HG02642 (cell line): ENCODE measurements at regions not wholly inside any gene's neighbourhood (a gene's known extent, or its start where the extent isn't known, plus 50 kb on each side); places are given as distances from the start of the nearest gene placed in this dataset.

Experiments used
- ATAC-seq: cut with Tn5 transposase; IDR thresholded peaks from one replicate; pipeline ENCODE4 v1.9.1; 2021; ENCODE audit warnings: mild to moderate bottlenecking; ENCODE audit not compliant: unreplicated experiment, poor library complexity

DNA sequence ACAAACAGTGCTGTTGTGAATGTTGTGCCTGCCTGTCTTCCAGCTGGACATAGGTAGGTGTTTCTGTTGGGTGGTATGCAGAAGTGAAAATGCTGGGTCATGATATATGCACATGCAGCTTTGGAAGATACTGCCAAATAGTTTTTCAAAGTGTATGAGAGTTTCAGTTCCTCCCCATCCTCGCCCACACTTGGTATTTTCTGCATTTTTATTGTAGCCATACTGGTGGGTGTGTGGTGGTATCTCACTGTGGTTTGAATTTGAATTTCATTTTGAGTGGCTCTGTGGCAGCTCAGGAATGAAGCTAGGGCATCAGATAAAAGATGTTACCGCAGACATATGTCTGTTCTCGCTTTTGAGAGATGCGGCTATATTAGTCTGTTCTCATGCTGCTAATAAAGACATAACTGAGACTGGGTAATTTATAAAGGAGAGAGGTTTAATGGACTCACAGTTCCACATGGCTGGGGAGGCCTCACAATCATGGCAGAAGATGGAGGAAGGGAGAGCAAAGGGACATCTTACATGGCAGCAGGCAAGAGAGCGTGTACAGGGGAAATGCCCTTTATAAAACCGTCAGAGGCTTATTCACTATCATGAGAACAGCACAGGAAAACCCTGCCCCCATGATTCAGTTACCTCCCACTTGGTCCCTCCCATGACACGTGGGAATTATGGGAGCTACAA, 183.1 kb downstream of the CAND1 start:
- peak; percentile 68 for ATAC-seq

DNA sequence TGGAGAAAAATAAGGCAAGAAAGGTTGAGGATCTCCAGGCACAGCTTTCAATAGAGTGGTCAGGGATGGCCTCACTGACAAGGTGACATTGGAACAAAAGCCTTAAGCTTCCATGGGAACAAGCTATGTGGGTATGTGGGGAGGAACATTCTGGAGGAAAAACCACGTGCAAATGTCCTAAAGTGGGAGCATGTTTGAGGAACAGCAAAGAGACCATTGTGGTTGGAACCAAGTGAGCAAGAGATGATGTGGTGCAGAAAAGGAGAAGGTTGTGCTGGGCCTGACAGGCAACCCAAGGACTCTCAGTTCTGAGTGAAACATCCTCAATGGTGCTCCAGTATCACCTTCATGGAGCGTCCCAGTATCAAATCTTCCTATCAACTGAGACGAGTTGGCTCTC, 184.0 kb downstream of the CAND1 start:
- ATAC-seq = no peak

DNA sequence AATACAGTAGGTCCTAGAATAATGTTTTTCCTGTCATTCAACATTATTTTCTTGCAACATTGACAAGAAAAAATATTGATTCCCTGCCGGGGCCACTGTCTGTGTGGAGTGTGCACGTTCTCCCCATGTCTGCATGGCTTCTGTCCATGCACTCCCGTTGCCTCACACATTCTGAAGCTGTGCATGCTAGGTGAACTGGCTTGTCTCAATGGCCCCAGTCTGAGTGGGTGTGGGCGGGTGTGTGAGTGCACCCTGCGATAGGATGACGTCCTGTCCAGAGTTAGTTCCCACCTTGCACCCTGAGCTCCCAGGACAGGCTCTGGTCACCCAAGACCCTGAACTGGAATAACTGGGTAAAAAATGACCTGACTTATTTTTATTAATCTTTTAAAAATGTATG, 186.1 kb downstream of the CAND1 start:
- ATAC-seq = no peak

DNA sequence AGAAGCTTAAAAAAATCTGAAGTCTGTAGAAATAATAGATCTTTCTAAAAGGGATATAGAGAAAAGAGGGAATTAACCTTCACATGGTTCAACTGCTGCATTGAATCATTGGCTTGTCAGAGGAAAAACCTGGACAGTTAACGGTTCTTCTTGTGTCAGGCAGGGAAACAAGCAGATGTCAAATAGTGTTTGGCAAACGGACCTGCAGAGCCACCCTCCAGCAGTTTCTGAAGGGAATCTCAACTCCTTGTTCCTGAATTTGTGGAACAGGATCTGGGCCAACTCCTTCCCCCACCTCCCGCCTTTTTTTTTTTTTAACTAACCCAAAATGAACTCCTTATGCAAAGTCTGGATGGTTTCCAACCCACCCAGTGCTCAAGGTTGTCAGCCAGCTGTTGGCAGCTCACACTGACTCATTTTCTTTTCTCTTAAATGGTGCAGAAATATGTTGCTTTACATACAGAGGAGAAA, 187.3 kb downstream of the CAND1 start:
- no peak for ATAC-seq

DNA sequence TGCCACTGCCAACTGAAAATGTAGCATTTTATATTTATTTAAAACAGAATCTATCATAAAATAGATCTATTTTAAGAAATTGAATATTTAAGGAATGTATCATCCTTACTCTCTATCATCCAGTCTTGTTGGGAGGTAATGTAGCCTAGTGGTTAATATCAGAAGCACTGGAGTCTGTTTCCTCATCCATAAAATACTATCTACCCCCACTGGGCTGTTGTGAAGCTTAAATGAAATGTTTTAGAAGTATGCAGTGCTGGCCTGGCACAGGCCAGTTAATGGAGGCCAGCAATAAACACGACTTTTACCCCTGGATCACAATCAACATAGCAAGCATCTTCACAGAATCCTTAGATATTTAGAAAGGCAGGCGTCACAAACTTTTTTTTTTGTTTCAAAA, 188.0 kb downstream of the CAND1 start:
- ATAC-seq = no peak

DNA sequence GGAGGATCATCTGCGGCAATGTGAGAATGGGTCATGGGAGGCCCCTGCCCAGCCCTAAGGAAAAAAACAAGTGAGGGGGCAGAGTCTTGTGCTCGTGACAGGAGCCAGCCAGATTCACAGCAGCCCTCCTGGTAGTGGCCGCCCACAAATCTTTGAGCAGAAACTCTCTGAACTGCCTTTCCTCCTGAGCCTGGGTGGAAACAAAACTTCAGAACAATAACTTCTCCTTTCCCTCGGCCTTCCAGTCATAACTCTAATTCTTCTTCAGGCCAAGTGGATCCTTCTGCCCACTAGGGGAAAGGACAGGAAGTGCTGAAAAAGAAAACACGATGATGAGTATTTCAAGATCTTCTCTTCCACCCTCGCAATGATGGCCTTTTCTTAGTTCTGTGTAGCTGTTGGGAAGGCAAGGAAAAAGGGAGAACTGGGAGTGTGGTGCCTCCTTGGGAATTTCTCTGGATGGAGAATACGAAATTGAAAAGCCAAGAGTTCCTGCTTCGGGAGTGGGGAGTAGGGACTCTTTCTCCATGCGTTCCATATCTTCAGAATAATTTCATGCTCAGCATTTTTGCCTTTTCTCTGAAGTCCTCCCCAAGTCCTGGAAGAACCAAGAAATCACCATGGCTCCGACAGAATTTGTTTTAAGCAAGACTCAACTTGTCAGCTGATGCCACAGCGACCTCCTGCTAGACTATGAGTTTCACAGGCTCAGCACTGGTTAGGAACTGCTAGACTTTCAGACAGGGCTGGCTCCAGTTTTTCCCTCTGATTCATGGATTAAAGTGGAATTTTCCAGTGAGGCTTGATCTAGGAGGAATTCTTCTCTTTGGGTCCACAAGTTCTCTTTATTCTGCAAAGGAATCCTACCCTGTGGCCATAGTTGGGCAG, 188.9 kb downstream of the CAND1 start:
- ATAC-seq = no peak

DNA sequence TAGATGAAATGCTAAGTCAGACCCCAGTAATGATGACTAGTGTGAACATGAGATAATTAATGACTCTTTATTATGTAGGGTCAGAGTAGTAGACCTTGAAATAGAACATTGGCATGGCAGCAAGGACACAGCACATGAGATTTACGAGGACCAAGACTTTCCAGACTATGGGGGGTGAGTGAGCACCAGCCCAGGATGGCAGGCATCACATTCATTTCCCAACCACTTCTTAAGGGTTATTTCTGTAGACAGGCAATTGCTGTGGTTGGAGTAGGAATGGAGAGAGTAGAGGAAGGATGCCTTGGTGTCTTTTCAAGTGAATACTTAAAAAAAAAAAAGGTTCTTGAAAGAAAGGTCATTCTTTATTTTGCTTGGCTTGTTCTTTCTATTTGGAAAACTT, 189.4 kb upstream of the DYRK2 start:
- no peak for ATAC-seq

DNA sequence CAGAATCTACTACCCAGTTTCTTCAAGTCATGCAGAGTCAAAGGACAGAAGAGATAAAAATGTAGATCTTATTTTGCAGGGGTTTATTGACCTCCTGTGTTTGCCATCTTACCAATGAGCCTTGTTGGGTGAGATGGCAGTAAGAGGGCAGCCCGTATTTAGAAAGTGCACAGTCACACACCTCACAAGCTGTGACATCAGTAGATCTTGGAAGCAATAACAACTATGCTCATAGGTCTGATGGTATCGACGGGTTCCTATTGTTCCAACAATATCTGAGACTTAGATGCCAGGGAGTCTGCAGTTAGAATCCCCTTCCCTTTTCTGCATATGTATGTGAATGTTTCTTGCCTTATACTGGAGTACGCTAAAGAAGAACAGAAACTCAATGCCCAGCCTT, 189.0 kb upstream of the DYRK2 start:
- ATAC-seq = no peak

DNA sequence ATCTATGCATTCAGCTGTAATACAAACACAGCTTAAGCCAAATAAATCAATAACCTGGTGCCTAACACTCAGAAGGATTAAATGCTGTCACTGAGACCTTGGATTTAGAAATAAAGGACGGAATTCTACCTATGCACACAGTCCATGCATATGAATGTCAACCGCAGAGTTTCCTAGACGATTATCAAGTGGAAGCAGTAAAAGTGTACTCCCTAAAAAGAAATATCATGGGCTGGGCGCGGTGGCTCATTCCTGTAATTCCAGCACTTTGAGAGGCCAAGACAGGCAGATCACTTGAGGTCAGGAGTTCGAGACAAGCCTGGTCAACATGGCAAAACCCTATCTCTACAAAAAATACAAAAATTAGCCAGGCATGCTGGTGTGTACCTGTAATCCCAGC, 188.2 kb upstream of the DYRK2 start:
- no peak for ATAC-seq

DNA sequence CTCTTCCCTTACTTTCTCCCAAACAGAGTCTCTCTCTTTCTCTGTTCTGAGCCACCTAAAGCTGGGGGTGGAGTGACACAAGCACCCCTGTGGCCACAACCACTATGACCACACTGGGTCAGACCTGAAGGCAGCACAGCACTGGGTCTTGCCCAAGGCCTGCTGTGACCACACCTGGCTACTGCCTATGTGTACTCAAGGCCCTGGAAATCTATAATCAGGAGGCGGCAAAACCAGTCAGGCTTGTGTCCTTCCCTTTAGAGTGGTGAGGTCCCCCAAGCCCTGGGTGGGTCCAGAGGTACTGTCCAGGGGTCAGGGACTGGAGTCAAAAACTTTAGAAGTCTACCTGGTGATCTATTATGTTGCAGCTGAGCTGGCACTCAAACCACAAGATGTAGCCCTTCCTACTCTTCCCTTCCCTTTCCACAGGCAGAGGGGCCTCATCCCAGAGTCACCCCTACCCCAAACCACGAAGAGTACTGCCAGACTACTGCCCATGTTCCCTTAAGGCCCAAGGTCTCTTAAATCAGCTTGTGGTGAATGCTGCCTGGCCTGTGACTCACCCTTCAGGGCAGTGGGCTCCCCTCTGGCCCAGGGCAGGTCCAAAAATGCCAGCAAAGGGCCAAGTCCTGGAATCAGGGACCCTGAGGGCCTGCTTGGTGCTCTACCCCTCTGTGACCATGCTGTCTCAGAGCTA, 179.8 kb upstream of the DYRK2 start:
- ATAC-seq = no peak

DNA sequence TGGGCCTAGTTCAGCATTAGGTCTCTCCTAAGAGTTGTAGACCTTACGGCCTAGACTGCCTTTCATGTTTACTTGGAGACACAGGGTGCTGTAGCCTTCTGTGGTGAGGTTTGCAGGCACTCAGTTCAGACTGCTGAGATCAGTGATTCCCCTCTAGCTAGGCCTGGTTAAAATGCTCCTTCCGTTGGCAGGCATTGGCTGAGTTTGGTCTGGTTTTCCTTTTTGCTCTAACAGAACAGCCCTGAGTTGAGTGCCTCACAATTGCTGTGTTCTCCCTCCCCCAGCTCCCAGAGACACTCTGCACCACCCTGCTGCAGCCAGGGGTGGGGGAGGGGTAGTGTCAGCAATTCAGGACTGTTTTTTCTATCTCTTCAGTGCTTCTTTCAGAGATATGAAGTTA, 178.9 kb upstream of the DYRK2 start:
- no peak for ATAC-seq

DNA sequence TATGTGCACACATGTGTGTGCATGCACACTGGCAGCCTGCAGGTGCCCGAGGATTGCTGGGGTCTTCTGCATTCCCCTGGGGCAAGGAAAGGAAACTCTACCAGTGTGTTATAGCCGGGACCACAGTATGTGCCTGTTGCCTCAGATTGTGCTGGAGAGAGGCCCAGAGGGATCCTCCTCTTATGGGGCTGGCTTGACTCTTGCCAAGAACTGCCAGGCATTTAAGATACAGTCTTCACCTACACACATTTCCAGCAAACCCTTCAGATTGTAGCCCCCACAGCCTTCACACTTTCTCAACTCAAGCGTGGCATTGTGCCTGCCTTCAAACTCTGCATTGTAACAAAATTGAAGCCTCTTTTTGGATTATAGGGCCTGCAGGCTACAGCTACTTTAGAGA, 176.7 kb upstream of the DYRK2 start:
- ATAC-seq = no peak

DNA sequence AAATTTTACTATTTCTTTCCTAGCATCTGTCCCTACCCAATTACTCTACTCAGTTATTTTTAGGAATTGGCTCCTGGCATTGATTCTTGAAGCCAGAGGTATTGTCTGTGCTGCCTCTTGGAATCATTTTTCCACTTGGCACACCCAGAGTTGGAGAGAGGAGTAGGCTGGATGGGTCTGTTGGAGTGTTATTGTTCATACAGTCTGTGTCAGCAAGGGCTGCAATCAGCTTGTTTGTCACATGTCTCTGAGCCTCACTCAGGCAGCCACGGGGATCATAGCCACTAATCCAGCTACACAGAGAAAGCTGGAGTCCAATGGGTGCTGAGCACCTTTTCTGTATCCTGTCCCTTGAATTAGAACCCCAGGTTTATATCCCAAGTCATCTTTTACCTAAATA, 176.0 kb upstream of the DYRK2 start:
- ATAC-seq = no peak

DNA sequence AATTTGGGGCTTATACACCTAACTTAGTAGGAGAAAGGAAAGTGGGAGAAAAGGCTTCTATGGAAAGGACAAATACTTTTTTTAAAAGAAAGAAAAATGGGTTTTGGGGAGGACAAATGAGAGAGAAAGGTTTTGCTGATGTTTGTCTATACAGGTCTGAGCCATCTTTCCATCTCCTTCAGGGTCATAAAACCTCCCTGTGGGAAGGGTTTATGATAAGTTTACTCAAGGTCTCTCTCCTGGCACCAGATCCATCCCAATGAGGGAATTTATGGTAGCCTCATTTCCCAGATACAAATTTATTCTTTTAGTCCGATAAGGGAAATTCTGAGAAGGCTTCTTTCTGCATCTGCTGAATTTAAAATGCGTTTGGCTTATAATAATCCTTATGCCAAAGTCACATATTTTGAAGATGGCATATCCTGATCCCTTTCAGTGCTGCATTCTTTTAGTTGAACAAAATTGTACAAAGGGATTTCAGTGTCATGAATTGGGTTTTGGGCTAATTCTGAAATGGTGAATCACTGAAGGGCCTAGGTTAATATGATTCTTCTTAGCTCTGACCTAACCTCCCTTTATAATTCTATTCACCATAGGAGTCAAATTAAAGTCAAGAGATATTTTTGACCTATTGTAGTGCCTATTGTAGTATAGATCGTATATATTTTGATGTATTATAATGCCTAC, 173.5 kb upstream of the DYRK2 start:
- no peak for ATAC-seq

DNA sequence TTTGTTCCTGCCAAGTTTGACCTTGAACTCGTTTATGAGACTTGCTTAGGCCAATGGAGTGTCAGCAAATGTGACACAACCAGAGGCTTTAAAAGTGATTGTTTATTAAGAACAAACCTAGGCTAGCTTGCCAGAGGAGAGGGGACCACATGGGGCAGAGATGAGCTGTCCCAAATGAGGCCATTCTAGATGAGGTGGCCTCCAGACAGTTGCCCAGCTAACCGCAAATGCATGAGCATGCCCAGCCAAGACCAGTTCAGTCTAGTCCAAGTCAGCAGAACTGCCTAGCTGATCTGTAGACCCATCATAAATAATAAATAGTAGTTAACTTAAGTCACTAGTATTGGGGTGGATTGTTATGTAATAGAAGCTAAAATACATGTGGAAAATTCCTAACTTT, 172.8 kb upstream of the DYRK2 start:
- no peak for ATAC-seq

DNA sequence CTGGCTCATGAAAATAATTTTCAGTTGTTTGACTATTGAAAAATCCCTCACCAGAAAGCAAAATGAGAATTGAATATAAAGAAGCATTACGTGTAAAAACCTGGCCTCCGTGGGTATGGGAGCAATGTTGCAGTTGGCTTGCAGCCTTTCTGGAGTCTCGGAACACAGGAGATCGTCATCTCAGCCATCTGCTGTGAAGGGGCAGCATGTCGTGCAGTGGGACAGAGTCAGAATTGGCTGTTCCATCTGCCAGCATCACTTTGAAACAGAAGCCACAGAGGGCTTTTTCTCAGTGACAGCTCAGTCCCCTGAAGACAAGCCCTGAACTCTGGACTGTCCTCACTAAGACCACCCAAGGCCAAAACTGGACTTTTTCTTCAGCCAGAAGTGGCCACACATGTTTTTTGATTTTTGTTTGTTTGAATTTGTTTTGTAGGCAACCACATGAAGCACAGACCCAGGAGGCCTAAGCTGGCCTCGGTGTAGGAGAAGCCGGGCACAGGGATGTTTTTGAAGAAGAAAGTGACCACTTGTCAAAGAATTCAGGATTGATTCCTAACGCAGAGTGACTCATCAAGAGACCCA, 170.8 kb upstream of the DYRK2 start:
- ATAC-seq = no peak

DNA sequence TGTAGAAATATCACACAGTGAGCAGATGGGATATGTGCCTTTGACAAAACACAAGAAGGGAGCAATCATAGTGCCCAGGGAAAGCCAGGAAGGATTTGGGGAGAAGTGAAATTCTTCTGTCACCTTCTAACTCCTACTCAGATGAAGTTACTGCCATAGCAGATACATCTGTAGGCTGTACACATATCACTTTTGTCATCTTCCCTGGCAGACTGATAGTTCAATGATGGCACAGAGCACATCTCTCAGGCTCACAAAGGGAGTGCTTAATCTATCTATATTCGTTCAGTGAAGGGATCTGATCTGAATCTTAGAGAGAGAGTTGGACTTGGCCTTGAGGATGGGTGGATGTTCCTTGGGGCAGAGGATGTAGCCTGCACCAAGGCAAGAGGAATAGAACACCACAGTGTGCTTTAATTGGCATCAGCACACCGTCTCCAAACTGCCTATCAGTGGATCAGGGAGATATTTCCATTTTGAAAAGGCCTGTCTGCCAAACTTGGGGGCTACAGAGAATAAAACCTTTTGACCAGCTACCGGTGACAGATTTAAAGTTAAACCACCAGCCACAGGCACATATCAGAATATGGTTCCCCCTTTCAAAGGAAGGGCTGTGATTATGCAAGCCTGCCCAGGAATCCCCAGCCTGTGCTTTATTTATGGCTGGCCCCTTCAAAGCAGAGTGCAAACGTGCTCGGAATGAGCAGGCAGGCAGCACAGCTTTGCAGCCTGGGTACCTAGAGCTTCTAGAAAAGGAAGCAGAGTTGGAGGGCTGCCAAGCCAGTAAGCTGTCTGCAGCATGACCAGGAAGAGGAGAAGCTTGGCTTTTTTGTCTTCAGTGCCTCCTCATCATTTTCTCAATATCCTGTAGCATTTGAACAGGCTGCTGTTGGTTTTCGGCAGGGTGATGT, 165.5 kb upstream of the DYRK2 start:
- peak; percentile 72 for ATAC-seq

DNA sequence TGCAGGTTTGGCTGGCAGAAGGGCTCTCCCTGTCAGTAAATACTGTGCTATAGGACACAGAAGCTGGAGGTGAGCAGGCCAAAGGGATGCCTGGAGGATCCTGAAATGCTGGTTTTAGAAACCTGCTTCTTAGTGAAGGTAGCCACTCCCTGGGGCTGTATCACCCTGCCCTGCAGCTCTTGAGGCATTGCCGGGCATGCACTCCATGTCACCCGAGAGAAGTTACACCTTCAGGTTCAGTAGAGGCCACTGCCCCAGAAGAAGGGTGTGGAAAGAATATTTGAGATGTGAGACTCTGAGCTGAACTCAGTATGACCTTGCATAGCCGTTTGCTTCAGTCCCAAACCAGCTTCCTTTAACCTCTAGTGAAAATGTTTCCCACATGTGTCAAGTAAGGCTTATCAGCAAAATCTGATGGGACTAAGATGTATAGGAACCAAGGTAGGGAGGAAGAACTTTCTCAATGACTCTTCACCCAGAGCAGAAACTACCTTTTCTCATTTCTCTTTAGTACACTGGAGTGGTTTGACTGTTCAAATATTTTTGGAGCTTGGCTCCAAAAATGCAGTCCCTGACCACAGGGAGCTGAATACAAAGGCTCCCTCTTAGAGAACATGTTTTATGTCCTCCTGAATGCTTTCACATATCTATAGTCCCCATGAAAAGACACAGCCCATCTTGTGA, 164.5 kb upstream of the DYRK2 start:
- peak; percentile 51 for ATAC-seq
